Brain microvascular endothelial cell (primary cell): ENCODE measurements at regions not wholly inside any gene's neighbourhood (a gene's known extent, or its start where the extent isn't known, plus 50 kb on each side); places are given as distances from the start of the nearest gene placed in this dataset.

Source experiments
- DNase-seq: peaks from one replicate; pipeline ENCODE4 v3.0.0-alpha.2; 2020
- H3K27ac ChIP-seq: fragments of 250-450 bp; sonication (Bioruptor Pico); 2 replicates; pipeline ENCODE4 v1.5.1; 2020; ENCODE audit warnings: mild to moderate bottlenecking, moderate library complexity
- H3K27me3 ChIP-seq: fragments of 250-450 bp; sonication (Bioruptor Pico); replicated peaks from 2 replicates; pipeline ENCODE4 v1.5.1; 2020; ENCODE audit warnings: mild to moderate bottlenecking
- H3K36me3 ChIP-seq: fragments of 250-450 bp; sonication (Bioruptor Pico); replicated peaks from 2 replicates; pipeline ENCODE4 v1.5.1; 2020; ENCODE audit warnings: mild to moderate bottlenecking
- H3K4me3 ChIP-seq: 2 replicates; pipeline ENCODE4 v1.5.1; 2011; ENCODE audit warnings: low read depth, mild to moderate bottlenecking, control low read depth, low read length, moderate library complexity
- in situ Hi-C: cut with HindIII; loops from 2 replicates; pipeline ENCODE4 v1.10.0; 2017; ENCODE audit warnings: low sequenced_read_pairs, low pct_ligation_motif_present
- TF ChIP-seq, protein P1 (sequence below): IDR thresholded peaks from 2 replicates; pipeline ENCODE4 v1.5.1; 2011; ENCODE audit warnings: low read depth, mild to moderate bottlenecking, moderate library complexity, low read length, control low read depth, inconsistent platforms; ENCODE audit errors: missing control alignments

DNA sequence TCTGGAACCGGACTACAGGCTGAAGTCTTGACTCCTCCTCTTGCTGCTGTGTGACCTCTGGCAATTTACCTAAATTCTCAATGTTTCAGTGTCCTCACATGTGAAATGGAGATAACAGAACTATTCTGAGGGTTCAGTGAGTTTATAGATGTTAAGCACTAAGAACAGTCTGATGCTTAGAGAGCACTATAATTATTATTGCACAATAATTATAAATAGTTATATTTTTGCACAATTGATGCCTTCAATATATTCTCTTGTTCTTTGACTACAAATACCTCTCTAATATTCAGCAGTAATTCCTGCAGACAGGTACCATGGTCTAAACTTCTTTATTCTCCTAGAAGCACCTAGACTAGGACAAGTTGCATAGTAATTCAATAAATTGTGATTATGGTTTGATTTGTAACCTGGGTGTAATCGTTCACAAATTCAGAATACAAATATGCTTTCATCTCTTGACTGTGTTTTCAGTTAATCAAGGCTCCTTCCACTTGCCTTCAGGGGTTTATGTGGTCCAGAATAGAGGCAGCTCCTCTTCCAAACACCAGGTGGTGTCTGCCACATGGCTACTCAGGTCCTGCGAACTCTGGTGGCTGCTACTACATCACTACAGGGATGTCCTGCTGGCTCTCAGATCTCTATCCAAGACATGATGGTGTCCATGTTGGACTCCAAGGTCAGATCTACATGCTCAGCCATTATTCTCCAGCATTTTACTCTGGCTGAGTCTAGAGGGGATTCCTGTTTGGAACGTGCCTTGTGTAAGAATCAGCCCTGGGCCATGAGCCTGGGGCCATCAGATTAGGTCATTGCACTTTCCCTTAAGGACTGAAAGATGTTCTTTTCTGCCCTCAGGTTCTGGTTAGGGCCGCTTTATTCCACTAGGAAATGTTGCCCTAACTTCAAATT is 103.4 kb downstream of the QRFPR start:
- H3K27ac ChIP-seq = no peak overlapping the region
- DNase-seq = no peak
- H3K27me3 ChIP-seq = no peaks in the 10 kb centered on the region
- in situ Hi-C loops = no loop called here
- H3K4me3 ChIP-seq = no peak overlapping the region
- no peaks in the 10 kb centered on the region for H3K36me3 ChIP-seq
- TF ChIP-seq, protein P1, sequence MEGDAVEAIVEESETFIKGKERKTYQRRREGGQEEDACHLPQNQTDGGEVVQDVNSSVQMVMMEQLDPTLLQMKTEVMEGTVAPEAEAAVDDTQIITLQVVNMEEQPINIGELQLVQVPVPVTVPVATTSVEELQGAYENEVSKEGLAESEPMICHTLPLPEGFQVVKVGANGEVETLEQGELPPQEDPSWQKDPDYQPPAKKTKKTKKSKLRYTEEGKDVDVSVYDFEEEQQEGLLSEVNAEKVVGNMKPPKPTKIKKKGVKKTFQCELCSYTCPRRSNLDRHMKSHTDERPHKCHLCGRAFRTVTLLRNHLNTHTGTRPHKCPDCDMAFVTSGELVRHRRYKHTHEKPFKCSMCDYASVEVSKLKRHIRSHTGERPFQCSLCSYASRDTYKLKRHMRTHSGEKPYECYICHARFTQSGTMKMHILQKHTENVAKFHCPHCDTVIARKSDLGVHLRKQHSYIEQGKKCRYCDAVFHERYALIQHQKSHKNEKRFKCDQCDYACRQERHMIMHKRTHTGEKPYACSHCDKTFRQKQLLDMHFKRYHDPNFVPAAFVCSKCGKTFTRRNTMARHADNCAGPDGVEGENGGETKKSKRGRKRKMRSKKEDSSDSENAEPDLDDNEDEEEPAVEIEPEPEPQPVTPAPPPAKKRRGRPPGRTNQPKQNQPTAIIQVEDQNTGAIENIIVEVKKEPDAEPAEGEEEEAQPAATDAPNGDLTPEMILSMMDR = peak; percentile 58

DNA sequence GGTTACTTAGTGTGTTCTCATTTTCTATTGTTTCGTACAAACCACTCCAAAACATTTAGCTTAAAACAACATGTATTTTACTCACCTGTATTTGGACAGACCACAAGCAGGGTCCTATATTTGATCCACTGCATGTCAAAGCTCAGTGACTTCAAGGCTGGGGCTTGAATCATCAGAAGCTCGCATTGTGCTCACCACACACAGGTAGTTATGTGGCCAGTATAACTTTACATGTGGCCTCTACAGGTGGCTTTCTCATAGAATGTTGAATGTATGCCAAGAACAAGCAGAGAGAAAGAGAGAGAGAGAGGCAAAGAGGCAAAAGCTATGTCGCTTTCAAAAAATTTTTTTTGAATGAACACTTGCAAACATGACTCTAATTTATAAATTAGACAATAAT is 107.6 kb downstream of the QRFPR start:
- Histone ChIP-seq H3K27me3 (no peaks in the 10 kb centered on the region), H3K4me3 (no peak overlapping the region), H3K36me3 (no peaks in the 10 kb centered on the region), H3K27ac (no peak overlapping the region)
- in situ Hi-C loops = no loop called here
- TF ChIP-seq, protein P1 = no peak
- DNase-seq = no peak

DNA sequence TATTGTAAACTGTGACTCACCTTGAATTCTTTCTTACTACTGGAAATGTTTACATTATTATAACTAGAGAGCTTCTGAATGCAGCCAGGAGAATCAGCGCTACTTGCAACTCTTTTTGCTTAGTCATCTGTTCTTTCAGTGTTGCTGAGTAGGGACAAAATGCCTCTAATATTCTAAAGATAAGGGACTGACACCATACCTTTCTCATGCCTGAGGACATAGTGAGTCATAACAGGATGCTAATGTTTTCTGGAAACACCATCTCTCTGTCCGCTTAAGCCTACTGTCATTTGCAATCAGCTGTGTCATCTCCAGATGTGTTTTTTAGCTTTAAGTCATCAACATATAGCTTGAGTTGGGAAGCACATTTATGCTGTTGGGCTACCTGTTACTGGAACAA is 108.3 kb downstream of the QRFPR start:
- no peak overlapping the region for H3K27ac ChIP-seq
- H3K36me3 ChIP-seq = no peaks in the 10 kb centered on the region
- no peak overlapping the region for H3K4me3 ChIP-seq
- TF ChIP-seq, protein P1 = no peak
- in situ Hi-C loops = no loop called here
- peak; percentile 56 for DNase-seq
- no peaks in the 10 kb centered on the region for H3K27me3 ChIP-seq

DNA sequence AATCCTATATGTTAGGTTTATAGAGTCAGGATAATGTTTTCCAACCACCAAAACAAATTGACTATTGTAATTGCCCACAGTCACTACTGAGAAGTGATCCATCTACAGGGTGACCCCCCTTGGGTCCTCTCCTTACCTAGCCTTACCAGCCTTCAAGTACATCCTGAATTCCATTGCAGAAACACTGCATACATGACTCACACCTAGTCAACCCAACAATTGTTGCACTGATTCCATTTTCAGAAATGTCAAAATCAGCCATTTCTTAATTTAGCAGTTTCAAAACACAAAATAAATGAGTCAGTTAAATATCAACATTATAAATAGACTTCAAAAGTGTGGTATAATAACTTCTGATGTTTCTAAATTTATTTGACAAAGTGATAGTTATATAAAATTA is 106.3 kb upstream of the TNIP3 start:
- Histone ChIP-seq H3K36me3 (no peaks in the 10 kb centered on the region), H3K27me3 (no peaks in the 10 kb centered on the region), H3K4me3 (no peak overlapping the region), H3K27ac (no peak overlapping the region)
- no peak for DNase-seq
- TF ChIP-seq, protein P1 = no peak
- in situ Hi-C loops = no loop called here

DNA sequence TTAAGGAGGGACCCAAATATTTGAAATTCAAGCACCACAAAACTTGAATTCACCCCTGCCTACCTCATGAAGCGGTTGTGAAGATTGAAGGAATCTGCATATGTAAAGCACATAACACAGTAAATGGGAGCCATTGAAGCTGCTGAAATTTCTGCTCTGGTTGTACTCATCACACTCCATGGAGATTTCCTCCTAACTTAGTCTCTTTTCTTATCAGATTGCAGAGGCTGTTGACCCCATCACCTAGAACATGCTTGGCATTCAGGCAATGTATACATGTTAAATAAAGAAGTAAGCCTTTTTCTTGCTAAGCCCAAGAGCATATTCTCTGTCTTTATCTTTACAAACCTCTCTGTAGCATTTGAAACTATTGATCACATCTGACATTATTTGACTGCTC is 104.9 kb upstream of the TNIP3 start:
- TF ChIP-seq, protein P1 = no peak
- in situ Hi-C loops = no loop called here

More for the DNA sequence above, 104.9 kb upstream of the TNIP3 start:
- Histone ChIP-seq H3K4me3 (no peak overlapping the region), H3K36me3 (no peaks in the 10 kb centered on the region), H3K27me3 (no peaks in the 10 kb centered on the region), H3K27ac (no peak overlapping the region)
- DNase-seq = no peak
